Right atrium auricular region (tissue), 2 donors: ENCODE measurements at regions not wholly inside any gene's neighbourhood (a gene's known extent, or its start where the extent isn't known, plus 50 kb on each side); places are given as distances from the start of the nearest gene placed in this dataset.

Experiments
- DNase-seq: peaks from one replicate; pipeline ENCODE4 v3.0.0-alpha.2; 2019; ENCODE audit warnings: low spot score
- H3K27ac ChIP-seq, 2 donors: fragments of 200-600 bp; sonication (generic); 1 replicate in 1 of 2; 2 replicates in 1 of 2; pipeline ENCODE4 v1.5.1; 2016 to 2019
- H3K27me3 ChIP-seq, 2 donors: fragments of 200-600 bp; sonication (generic); one replicate each; pipeline versions ENCODE4 v1.5.1 to v1.6.0; 2017 to 2019
- H3K36me3 ChIP-seq: fragments of 200-600 bp; sonication (generic); one replicate; pipeline ENCODE4 v1.5.1; 2016
- H3K4me1 ChIP-seq, 2 donors: fragments of 200-600 bp; sonication (generic); one replicate each; pipeline versions ENCODE4 v1.5.1 to v1.6.0; 2017 to 2019
- H3K4me3 ChIP-seq, 2 donors: fragments of 200-600 bp; sonication (generic); 1 replicate in 1 of 2; 2 replicates in 1 of 2; pipeline ENCODE4 v1.5.1; 2017 to 2019; ENCODE audit warnings: mild to moderate bottlenecking in 1 of 2, moderate library complexity in 1 of 2
- H3K9me3 ChIP-seq, 2 donors: fragments of 200-600 bp; sonication (generic); one replicate each; pipeline ENCODE4 v1.5.1; 2019
- CTCF ChIP-seq, 2 donors: fragments of 200-600 bp; sonication (generic); IDR thresholded peaks; one replicate each; pipeline ENCODE4 v1.5.1; 2019; ENCODE audit warnings: antibody characterized with exemption in 2 of 2

GRCh38 chr9:13932528-13933267 lies 381.2 kb downstream of the NFIB start:
- peaks cover 0 to 12% of the 10 kb centered on the region in 2 donors for H3K4me1 ChIP-seq
- H3K9me3 ChIP-seq, result no peaks in the 10 kb centered on the region
- TF ChIP-seq CTCF (IDR thresholded peaks at IDR 0.05), result no peak
- no peak overlapping the region for H3K4me3 ChIP-seq
- no peak for DNase-seq
- no peaks in the 10 kb centered on the region for H3K36me3 ChIP-seq
- no peaks in the 10 kb centered on the region for H3K27me3 ChIP-seq
- no peak overlapping the region for H3K27ac ChIP-seq

- TF ChIP-seq CTCF (IDR thresholded peaks at IDR 0.05), result no peak
- Histone ChIP-seq H3K9me3 (no peaks in the 10 kb centered on the region), H3K27ac (no peak overlapping the region), H3K27me3 (no peaks in the 10 kb centered on the region), H3K4me1 (peaks cover 0 to 12% of the 10 kb centered on the region in 2 donors), H3K4me3 (no peak overlapping the region), H3K36me3 (no peaks in the 10 kb centered on the region)
- DNase-seq, result no peak
These were observed 384.9 kb downstream of the NFIB start for GRCh38 chr9:13929013-13929412.

- Histone ChIP-seq H3K27ac (no peak overlapping the region), H3K4me3 (no peak overlapping the region), H3K9me3 (no peaks in the 10 kb centered on the region), H3K27me3 (no peaks in the 10 kb centered on the region), H3K36me3 (no peaks in the 10 kb centered on the region), H3K4me1 (peaks cover 0 to 11% of the 10 kb centered on the region in 2 donors)
- no peak for TF ChIP-seq CTCF (IDR thresholded peaks at IDR 0.05)
- DNase-seq, result no peak
These were observed 390.6 kb downstream of the NFIB start for GRCh38 chr9:13923381-13923780.

- H3K4me3 ChIP-seq, result no peak overlapping the region
- H3K27me3 ChIP-seq, result no peaks in the 10 kb centered on the region
- peaks cover 0 to 18% of the 10 kb centered on the region in 2 donors for H3K4me1 ChIP-seq
- H3K36me3 ChIP-seq, result no peaks in the 10 kb centered on the region
- TF ChIP-seq CTCF (IDR thresholded peaks at IDR 0.05), result no peak
- H3K27ac ChIP-seq, result no peak overlapping the region
- DNase-seq, result no peak
- no peaks in the 10 kb centered on the region for H3K9me3 ChIP-seq
These were observed 393.4 kb downstream of the NFIB start for GRCh38 chr9:13920557-13920956.

GRCh38 chr9:13919401-13919800 lies 394.5 kb downstream of the NFIB start:
- Histone ChIP-seq H3K4me3 (no peak overlapping the region), H3K27ac (no peak overlapping the region), H3K36me3 (no peaks in the 10 kb centered on the region), H3K4me1 (peaks cover 0 to 23% of the 10 kb centered on the region in 2 donors), H3K27me3 (no peaks in the 10 kb centered on the region), H3K9me3 (no peaks in the 10 kb centered on the region)
- TF ChIP-seq CTCF (IDR thresholded peaks at IDR 0.05), result no peak
- no peak for DNase-seq

- no peak for TF ChIP-seq CTCF (IDR thresholded peaks at IDR 0.05)
- no peak overlapping the region for H3K27ac ChIP-seq
- no peak for DNase-seq
These were observed 396.4 kb downstream of the NFIB start for GRCh38 chr9:13917534-13917933.

More at GRCh38 chr9:13917534-13917933, 396.4 kb downstream of the NFIB start:
- Histone ChIP-seq H3K27me3 (no peaks in the 10 kb centered on the region), H3K4me1 (peaks cover 0 to 23% of the 10 kb centered on the region in 2 donors), H3K36me3 (no peaks in the 10 kb centered on the region), H3K9me3 (no peaks in the 10 kb centered on the region), H3K4me3 (no peak overlapping the region)
